Stomach (tissue), 8 donors: ENCODE measurements at regions not wholly inside any gene's neighbourhood (a gene's known extent, or its start where the extent isn't known, plus 50 kb on each side); places are given as distances from the start of the nearest gene placed in this dataset.

Source experiments
- DNase-seq, 2 donors: peaks; one replicate each; pipeline versions ENCODE4 v3.0.0 to v3.0.0-alpha.2; 2013 to 2019
- H3K27ac ChIP-seq, 5 donors: fragments of 200-600 bp in 4 of 5; sonication (generic) in 4 of 5; one replicate each; pipeline ENCODE4 v1.5.1; 2013 to 2019; ENCODE audit warnings: mild to moderate bottlenecking in 1 of 5, moderate library complexity in 1 of 5
- H3K27me3 ChIP-seq, 3 donors: fragments of 200-600 bp; sonication (generic); one replicate each; pipeline ENCODE4 v1.5.1; 2017 to 2019; ENCODE audit warnings: mixed run types in 1 of 3
- H3K36me3 ChIP-seq, 4 donors: fragments of 200-600 bp; sonication (generic); 1 replicate in 3 of 4; 2 replicates in 1 of 4; pipeline ENCODE4 v1.5.1; 2016 to 2019
- H3K4me1 ChIP-seq, 4 donors: fragments of 200-600 bp; sonication (generic); one replicate each; pipeline ENCODE4 v1.5.1; 2016 to 2019
- H3K4me3 ChIP-seq, 4 donors: fragments of 200-600 bp; sonication (generic) in 3 of 4; one replicate each; pipeline ENCODE4 v1.5.1; 2016 to 2019; ENCODE audit warnings: mild to moderate bottlenecking in 1 of 4
- H3K9me3 ChIP-seq, 4 donors: fragments of 200-600 bp; sonication (generic); one replicate each; pipeline ENCODE4 v1.5.1; 2016 to 2019
- CTCF ChIP-seq, 7 experiments: fragments of 450-650 bp in 4 of 7; fragments of 200-600 bp in 3 of 7; sonication (generic) in 3 of 7; IDR thresholded peaks; one replicate each; pipeline ENCODE4 v1.5.1; 2016 to 2019; ENCODE audit warnings: antibody characterized with exemption in 7 of 7, control low read depth in 2 of 7, mild to moderate bottlenecking in 1 of 7
- EP300 ChIP-seq: sonication (generic); formaldehyde crosslinking; IDR thresholded peaks from one replicate; pipeline ENCODE4 v1.6.1; 2017; ENCODE audit warnings: antibody characterized with exemption
- POLR2A ChIP-seq, 4 donors: fragments of 450-650 bp; IDR thresholded peaks; one replicate each; pipeline ENCODE4 v1.6.1; 2016; ENCODE audit warnings: antibody characterized with exemption in 4 of 4, control low read depth in 2 of 4, mild to moderate bottlenecking in 1 of 4, moderate library complexity in 1 of 4
- POLR2AphosphoS5 ChIP-seq, 3 donors: sonication (generic); formaldehyde crosslinking; IDR thresholded peaks; one replicate each; pipeline ENCODE4 v1.6.1; 2016; ENCODE audit warnings: antibody characterized with exemption in 3 of 3
- WGBS, 5 donors: extraction: QIAGEN DNeasy Blood & Tissue Kit in 3 of 5; methylation state at CpG; one replicate each; pipeline versions ENCODE4 v1.1.5 to v1.1.7; 2013 to 2018; 5-methylcytosine and 5-hydroxymethylcytosine counted together
- intact Hi-C: fragments of 100-400 bp; cut with DNase I; formaldehyde crosslinking; loops from one replicate; pipeline ENCODE4 v1.15.1; 2023; ENCODE audit warnings: low total_unique reads
- donor health status: healthy with polysubstance abuse.
- donor health status: Bipolar disorder and iron deficiency.
- donor health status: healthy.

- Histone ChIP-seq H3K4me3 (no peak overlapping the region), H3K9me3 (no peaks in the 10 kb centered on the region), H3K27me3 (no peaks in the 10 kb centered on the region), H3K36me3 (no peaks in the 10 kb centered on the region), H3K27ac (no peak overlapping the region), H3K4me1 (no peaks in the 10 kb centered on the region)
- no peak for DNase-seq
- 39 to 85% (median 77%) methylated on average over 1 of the region's 1 CpG for WGBS, 5 donors
- TF ChIP-seq EP300, result no peak
- no peak for TF ChIP-seq POLR2A (IDR thresholded peaks at IDR 0.05)
- TF ChIP-seq POLR2AphosphoS5 (IDR thresholded peaks at IDR 0.05), result no peak
- no peak for TF ChIP-seq CTCF (IDR thresholded peaks at IDR 0.05)
- intact Hi-C loops, result no loop called here
These were observed 176.1 kb upstream of the FGF10 start for GRCh38 chr5:44565360-44565759.

- H3K36me3 ChIP-seq, result no peaks in the 10 kb centered on the region
- intact Hi-C loops, result no loop called here
- WGBS, 5 donors, result 52 to 77% (median 68%) methylated on average over 2 of the region's 2 CpGs
- H3K9me3 ChIP-seq, result no peaks in the 10 kb centered on the region
- no peaks in the 10 kb centered on the region for H3K4me1 ChIP-seq
- no peak overlapping the region for H3K27ac ChIP-seq
- TF ChIP-seq POLR2AphosphoS5 (IDR thresholded peaks at IDR 0.05), result peak in 1 of 3 donors; percentile 32
- no peak for TF ChIP-seq POLR2A (IDR thresholded peaks at IDR 0.05)
- no peaks in the 10 kb centered on the region for H3K27me3 ChIP-seq
- H3K4me3 ChIP-seq, result no peak overlapping the region
- DNase-seq, result no peak
These were observed 157.1 kb upstream of the FGF10 start for GRCh38 chr5:44546286-44546685.

GRCh38 chr5:44543511-44543910 lies 154.3 kb upstream of the FGF10 start:
- Histone ChIP-seq H3K4me1 (no peaks in the 10 kb centered on the region), H3K27ac (no peak overlapping the region), H3K36me3 (no peaks in the 10 kb centered on the region), H3K4me3 (no peak overlapping the region), H3K9me3 (no peaks in the 10 kb centered on the region), H3K27me3 (no peaks in the 10 kb centered on the region)
- no peak for DNase-seq
- no peak for TF ChIP-seq POLR2AphosphoS5 (IDR thresholded peaks at IDR 0.05)
- no peak for TF ChIP-seq CTCF (IDR thresholded peaks at IDR 0.05)
- TF ChIP-seq EP300, result no peak
- TF ChIP-seq POLR2A (IDR thresholded peaks at IDR 0.05), result no peak
- intact Hi-C loops, result no loop called here

- Histone ChIP-seq H3K4me1 (no peaks in the 10 kb centered on the region), H3K4me3 (no peak overlapping the region), H3K27ac (no peak overlapping the region), H3K9me3 (no peaks in the 10 kb centered on the region), H3K36me3 (no peaks in the 10 kb centered on the region), H3K27me3 (no peaks in the 10 kb centered on the region)
- TF ChIP-seq POLR2AphosphoS5 (IDR thresholded peaks at IDR 0.05) (no peak), POLR2A (IDR thresholded peaks at IDR 0.05) (no peak)
- DNase-seq, result no peak
- WGBS, 5 donors, result 81 to 96% (median 92%) methylated on average over 1 of the region's 1 CpG
- intact Hi-C loops, result no loop called here
These were observed 153.2 kb upstream of the FGF10 start for GRCh38 chr5:44542470-44542869.

GRCh38 chr5:44539602-44539919 lies 150.3 kb upstream of the FGF10 start:
- 65 to 82% (median 68%) methylated on average over 3 of the region's 3 CpGs for WGBS, 5 donors
- DNase-seq, result no peak
- intact Hi-C loops, result loop anchor here (10.0 kb wide), 1 partner anchor 235 kb away; no protein-coding TSS in a partner anchor
- no peaks in the 10 kb centered on the region for H3K36me3 ChIP-seq
- H3K27me3 ChIP-seq, result no peaks in the 10 kb centered on the region
- H3K9me3 ChIP-seq, result no peaks in the 10 kb centered on the region
- H3K27ac ChIP-seq, result no peak overlapping the region
- no peak overlapping the region for H3K4me3 ChIP-seq
- TF ChIP-seq POLR2A (IDR thresholded peaks at IDR 0.05), result no peak
- no peak for TF ChIP-seq CTCF (IDR thresholded peaks at IDR 0.05)
- no peak for TF ChIP-seq POLR2AphosphoS5 (IDR thresholded peaks at IDR 0.05)
- no peak for TF ChIP-seq EP300
- H3K4me1 ChIP-seq, result no peaks in the 10 kb centered on the region
